IPS DF 4.7 (cell line): ENCODE measurements at regions not wholly inside any gene's neighbourhood (a gene's known extent, or its start where the extent isn't known, plus 50 kb on each side); places are given as distances from the start of the nearest gene placed in this dataset.

Experiments
- DNase-seq: peaks from one replicate; pipeline ENCODE4 v3.0.0-alpha.2; 2013; ENCODE audit warnings: low spot score; ENCODE audit errors: extremely low read depth

DNA sequence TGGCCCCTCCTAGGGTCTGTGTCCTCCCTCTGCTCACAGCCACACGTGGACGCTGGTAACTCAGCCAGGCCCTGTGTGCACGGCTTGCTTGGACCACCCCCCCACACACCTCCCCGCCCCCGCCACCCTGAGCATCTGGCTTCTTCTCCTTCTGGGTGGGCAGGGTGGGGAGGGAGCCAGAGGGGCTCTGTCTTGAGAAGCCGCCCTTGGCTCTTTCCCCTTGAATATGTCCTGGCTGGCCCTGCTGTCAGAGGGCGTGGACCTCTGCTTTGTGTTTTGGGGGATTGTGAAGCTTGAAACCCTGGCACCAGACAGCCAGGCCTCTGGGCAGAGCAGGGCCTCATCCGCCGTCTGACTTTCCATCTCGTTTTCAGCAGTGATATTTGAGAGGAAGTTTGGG lies 72.1 kb downstream of the GLI2 start:
- DNase-seq, result no peak

DNA sequence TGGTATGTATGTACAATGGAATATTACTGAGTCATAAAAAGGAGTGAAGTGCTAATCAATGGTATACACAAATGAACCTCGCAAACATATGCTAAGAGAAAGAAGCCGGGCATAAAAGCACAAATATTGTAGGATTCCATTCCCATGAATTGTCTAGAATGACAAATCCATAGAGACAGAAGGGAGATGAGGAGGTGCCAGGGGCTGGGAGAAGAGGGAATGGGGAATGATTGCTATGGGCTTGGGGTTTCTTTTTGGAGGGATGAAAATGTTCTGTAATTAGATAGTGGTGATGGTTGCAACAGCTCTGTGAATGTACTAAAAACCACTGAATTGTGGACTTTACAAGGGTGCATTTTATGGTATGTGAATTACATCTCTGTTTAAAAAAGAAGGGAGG lies 73.5 kb downstream of the GLI2 start:
- no peak for DNase-seq

DNA sequence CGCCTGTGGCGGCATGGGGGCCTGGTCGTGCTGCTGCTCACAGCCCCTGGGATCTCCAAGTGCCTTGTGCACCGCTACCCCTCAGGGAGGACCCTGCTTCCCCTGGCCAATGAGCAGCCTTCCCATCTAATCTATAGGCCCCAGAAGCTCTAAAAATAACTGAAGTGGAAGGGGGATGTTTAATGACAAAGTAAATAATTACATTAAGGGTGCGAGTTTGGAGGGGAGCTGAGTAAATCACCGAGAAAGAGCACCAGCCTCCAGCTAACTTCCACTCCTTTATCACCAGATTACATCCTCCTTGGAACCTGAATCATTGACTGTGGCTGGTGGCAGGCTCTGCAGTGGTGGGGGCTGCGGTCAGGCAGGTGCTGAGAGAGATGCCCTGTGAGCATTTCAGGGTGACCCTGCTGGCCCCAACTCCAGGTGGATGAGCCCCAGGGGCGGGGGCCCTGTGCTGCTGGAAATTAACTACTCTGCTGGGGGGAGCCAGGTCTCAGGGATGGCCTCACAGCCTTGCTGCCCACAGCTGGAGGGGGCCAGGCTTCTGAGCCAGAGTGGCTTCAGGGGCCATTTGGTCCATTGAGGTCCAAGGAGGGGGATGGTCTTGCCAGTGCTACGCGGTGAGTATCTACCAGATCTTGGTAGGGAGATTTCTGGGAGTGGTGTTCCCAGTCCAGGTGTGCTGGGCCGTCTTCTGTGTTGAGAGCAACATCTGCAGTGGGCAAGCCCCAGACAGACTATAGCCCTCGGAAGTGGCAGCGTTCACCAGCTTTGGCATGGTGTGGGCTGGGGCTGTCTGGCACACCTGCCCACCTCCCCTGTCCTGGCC lies 74.2 kb downstream of the GLI2 start:
- no peak for DNase-seq

- DNase-seq, result no peak
Measured at GRCh38 chr2:120810639-120811038, 75.0 kb downstream of the GLI2 start.

GRCh38 chr2:120812866-120813265 lies 77.2 kb downstream of the GLI2 start:
- DNase-seq, result no peak

- DNase-seq, result no peak
Measured at GRCh38 chr2:120814352-120814751, 78.7 kb downstream of the GLI2 start.

DNA sequence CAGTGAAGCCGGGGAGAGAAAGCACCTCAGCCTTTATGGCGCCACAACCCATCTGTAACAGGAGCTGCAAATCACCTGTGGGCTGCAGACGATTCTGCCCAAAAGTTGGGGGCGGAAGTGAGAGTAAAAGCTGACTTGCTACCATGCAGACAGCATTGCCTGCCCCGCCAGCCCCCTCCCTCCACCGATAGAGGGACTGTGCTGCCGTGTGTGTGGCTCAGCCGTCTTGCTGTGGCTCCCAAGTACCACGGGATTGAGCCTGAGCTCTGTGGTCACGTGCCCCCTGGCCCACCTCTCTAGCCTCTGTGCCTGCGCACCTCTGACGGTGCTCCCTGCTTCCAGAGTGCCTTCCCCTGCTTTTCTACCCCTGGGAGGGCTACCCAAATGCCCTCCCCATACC lies 79.6 kb downstream of the GLI2 start:
- no peak for DNase-seq

DNA sequence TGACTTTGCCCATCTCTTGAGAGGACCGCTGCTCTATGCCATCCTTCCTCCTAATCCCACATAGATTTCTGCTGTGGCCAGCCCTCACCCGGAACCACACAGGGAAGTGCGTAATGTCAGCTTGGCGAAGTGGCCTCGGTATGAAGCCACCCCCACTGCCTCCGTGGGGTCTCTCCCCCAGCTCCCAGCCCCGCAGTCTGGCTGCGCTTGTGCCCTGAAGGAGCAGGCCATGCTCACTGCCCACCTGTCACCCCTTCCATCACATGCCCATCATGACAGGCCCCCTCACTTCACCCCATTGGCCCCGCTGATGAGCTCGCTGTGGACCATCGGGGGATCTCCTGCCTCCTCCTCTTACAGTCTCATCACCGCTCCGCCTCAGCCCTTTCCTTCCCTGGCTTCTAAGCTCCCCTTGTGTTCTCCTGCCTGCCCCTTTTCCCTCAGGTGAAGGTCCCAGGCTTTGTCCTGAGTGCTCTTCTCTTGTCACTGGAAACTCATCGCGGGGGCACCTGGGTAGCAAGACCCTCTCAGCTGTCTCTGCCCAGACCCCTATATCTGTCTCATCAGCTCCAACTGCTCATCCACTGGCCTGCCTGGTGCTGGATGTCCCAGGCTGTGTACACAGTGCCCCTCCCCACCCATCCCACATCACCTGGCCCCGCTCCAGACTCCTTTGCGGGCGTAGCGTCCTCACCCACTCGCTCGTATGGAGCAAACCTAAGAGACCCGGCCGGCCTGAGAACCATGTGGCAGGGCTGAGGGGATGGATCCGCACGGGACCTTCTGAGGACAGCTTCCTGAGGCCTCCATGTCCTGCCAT lies 81.7 kb downstream of the GLI2 start:
- no peak for DNase-seq

GRCh38 chr2:120817956-120818325 lies 82.3 kb downstream of the GLI2 start:
- no peak for DNase-seq

GRCh38 chr2:120818441-120818920 lies 82.8 kb downstream of the GLI2 start:
- no peak for DNase-seq

DNA sequence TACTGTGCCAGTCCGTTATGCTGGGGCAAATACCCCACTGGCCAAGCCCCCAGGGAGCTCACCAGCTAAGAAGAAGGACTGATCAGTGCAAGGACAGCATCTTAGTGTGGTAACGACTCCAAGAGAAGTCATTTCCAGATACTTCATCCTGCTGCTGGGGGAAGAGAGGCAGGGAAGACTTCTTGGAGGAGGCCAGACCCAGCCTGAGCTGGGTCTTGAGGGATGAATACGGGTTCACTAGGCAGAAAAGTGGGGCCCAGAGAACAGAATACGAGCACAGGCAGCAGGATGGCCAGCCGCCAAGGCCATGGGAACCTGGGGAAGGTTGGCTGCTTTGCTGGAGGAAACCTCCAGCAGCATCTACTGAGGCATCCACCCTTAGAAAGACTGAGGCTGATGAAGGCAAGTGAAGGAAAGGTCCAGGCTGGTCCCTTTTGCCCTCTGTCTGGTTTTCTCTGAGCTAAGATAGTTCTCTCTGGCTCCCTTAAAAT lies 84.1 kb downstream of the GLI2 start:
- no peak for DNase-seq

DNA sequence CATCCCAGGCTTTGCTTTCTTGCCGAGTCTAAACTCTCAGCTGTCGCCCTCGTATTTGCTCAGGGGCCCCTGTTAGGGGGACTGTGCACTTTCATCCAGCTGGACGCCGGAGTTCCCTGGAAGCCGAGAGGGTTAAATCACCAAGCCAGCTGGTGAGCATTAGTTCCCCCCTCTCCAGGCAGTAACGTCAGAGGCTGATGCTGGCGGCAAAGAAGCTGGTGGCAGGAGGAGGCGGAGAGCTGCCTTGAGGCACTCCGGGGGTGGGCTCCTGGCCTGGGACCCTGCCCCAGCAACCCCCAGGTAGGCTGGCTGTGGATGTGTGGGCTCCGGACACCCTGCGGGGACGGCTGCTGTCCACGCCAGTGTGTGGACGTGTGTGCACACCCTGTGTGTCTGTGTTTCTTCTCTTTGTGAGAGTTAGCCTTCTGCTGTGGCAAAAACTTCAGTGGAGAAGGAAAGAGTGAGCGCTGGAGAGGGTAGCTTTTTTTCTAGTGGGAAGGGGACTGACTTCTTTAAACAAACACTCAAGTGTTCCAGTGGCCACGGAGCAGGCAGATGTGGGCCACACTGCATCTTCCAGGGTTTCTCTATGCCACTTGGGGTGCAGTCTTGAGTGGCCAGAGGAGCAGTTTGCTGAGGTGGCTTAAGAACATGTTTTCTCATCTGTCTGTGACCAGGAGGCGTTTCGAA lies 84.7 kb downstream of the GLI2 start:
- no peak for DNase-seq

DNA sequence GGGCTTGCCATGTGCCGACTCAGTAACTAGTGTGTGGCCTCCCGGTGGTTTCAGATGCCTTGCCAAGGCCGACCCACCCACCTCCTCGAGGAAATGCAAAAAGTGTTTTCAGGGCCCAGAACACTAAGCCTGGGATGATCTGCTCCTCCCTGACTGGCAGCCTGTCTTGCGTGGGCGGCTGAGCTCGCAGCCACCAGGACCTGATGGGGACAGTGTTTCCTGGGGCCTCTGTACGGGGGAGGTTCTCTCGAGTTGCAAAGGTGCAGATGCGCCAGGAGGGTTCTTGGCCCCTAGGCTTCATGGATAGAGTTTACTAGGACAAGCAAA lies 85.2 kb downstream of the GLI2 start:
- no peak for DNase-seq

GRCh38 chr2:120821446-120822160 lies 85.9 kb downstream of the GLI2 start:
- DNase-seq, result no peak

DNA sequence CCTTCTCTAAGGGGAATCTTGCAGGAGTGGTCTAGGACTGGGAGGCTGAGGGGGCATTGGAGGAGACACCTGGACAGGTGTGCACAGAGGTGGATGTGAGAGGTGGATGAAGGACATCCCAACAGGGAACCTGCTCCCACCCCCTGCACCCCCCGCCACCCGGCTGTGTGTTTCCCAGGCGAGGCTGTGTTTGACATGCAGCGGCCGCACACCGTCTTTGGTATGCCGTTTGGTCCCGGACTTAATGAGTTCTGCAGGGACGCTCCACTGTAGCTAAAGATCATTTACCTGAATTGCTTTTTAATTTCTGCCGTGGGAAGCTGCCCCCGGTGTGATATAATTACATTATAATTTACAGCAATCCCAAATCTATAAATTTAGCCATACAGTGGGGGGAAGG lies 87.3 kb downstream of the GLI2 start:
- no peak for DNase-seq

DNA sequence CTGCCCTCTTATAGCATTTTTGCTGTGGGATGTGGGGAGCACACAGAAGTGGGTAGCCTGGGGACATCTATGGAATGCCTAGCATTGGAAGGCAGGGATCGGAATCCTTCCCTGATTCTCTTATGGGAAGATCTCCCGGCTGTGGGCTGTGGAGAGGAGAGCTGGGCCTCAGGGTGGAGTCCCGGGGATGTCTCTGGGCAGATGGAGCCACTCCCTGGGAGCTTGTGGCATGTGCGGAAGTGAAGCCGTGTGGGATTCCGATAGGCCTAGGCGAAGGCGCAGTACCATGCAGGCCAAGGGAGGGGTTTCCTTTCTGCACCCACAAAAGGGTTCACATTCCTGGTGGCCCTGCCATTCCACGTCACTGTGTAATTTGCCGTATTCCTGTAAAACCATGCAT lies 87.9 kb downstream of the GLI2 start:
- DNase-seq, result no peak

- DNase-seq, result no peak
Measured at GRCh38 chr2:120824246-120824645, 88.6 kb downstream of the GLI2 start.

- DNase-seq, result no peak
Measured at GRCh38 chr2:120825370-120826259, 89.9 kb downstream of the GLI2 start.

GRCh38 chr2:120826260-120826648 lies 90.6 kb downstream of the GLI2 start:
- no peak for DNase-seq

DNA sequence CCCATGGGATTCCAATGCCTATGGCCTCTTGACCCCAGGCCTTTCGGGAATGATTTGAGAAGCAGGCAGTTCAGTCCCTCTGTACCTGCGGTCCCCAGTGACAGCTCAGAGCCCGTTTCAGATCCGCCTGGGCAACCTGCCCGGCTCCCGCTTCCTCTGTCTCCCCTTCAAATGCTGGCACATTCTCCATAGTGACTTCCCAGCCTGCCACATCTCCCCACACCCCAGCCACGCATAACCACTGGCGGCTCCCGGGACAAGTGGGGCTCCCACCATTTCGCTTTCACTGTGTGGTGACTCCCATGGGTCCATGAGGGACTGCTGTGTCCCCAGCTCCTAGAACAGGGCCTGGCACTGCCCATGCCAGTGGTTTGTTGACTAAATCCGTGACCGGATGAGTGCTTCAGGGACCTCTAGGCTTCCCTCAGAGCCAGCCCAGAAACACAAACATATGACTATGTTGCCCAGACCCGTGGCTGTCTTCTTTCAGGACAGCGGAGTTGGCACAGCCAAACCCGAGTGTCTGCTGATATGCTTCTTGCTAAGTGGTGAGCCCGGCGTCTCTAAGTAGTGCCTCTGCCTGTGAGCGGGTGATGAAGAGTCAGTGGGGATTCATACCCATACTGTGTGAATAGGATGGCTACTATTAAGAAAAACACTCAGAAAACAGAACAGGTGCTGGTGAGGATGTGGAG lies 91.2 kb downstream of the GLI2 start:
- no peak for DNase-seq
